Astrocyte (in vitro differentiated cells and primary cell): ENCODE measurements at regions not wholly inside any gene's neighbourhood (a gene's known extent, or its start where the extent isn't known, plus 50 kb on each side); places are given as distances from the start of the nearest gene placed in this dataset.

Experiments used
- DNase-seq: peaks from one replicate; pipeline ENCODE4 v3.0.0-alpha.2; 2010; ENCODE audit warnings: low read depth
- FAIRE-seq: peaks from 2 replicates; lab custom pipeline; 2011; peaks lifted over from hg19 to GRCh38; lab: Jason Lieb, UNC
- H2AFZ ChIP-seq: 2 replicates; pipeline ENCODE4 v1.6.0; 2012; ENCODE audit warnings: low read depth, low read length, inconsistent platforms
- H3K27ac ChIP-seq: 2 replicates; pipeline ENCODE4 v1.5.1; 2011; ENCODE audit warnings: low read depth, low read length, inconsistent platforms
- H3K27me3 ChIP-seq: 2 replicates; pipeline ENCODE4 v1.6.0; 2011; ENCODE audit warnings: low read length, inconsistent platforms; ENCODE audit not compliant: insufficient read depth
- H3K36me3 ChIP-seq: 2 replicates; pipeline ENCODE4 v1.5.1; 2011; ENCODE audit warnings: low read length, inconsistent platforms; ENCODE audit not compliant: insufficient read depth
- H3K4me1 ChIP-seq: 2 replicates; pipeline ENCODE4 v1.5.1; 2011; ENCODE audit warnings: low read length, inconsistent platforms; ENCODE audit not compliant: insufficient read depth
- H3K4me2 ChIP-seq: 2 replicates; pipeline ENCODE4 v1.6.0; 2012; ENCODE audit warnings: low read length, inconsistent platforms
- H3K4me3 ChIP-seq: 2 replicates; pipeline ENCODE4 v1.5.1; 2011; ENCODE audit warnings: low read depth, mild to moderate bottlenecking, low read length, inconsistent platforms; ENCODE audit not compliant: insufficient read depth
- H3K79me2 ChIP-seq: 2 replicates; pipeline ENCODE4 v1.6.0; 2012; ENCODE audit warnings: mild to moderate bottlenecking, low read length, inconsistent platforms; ENCODE audit not compliant: insufficient read depth
- H3K9ac ChIP-seq: 2 replicates; pipeline ENCODE4 v1.6.0; 2012; ENCODE audit warnings: mild to moderate bottlenecking, low read length, inconsistent platforms
- H3K9me3 ChIP-seq: 2 replicates; pipeline ENCODE4 v1.5.1; 2012; ENCODE audit warnings: low read depth, mild to moderate bottlenecking, low read length, inconsistent platforms; ENCODE audit not compliant: insufficient read depth
- H4K20me1 ChIP-seq: 2 replicates; pipeline ENCODE4 v1.6.0; 2012; ENCODE audit warnings: low read length, inconsistent platforms; ENCODE audit not compliant: insufficient read depth
- H3K27ac Mint-ChIP-seq: one replicate; pipeline ENCODE4 v1.8.0; 2021; ENCODE audit warnings: mild to moderate bottlenecking, mixed read lengths; ENCODE audit not compliant: unreplicated experiment
- H3K27me3 Mint-ChIP-seq: one replicate; pipeline ENCODE4 v1.8.0; 2021; ENCODE audit warnings: low read depth, mixed read lengths; ENCODE audit not compliant: unreplicated experiment
- H3K36me3 Mint-ChIP-seq: one replicate; pipeline ENCODE4 v1.8.0; 2021; ENCODE audit warnings: low read depth, mixed read lengths; ENCODE audit not compliant: unreplicated experiment
- H3K4me1 Mint-ChIP-seq: one replicate; pipeline ENCODE4 v1.8.0; 2021; ENCODE audit warnings: low read depth, mixed read lengths; ENCODE audit not compliant: unreplicated experiment
- H3K4me3 Mint-ChIP-seq: one replicate; pipeline ENCODE4 v1.8.0; 2021; ENCODE audit warnings: mild to moderate bottlenecking, moderate library complexity, mixed read lengths; ENCODE audit not compliant: unreplicated experiment
- H3K9me3 Mint-ChIP-seq: one replicate; pipeline ENCODE4 v1.8.0; 2021; ENCODE audit warnings: mild to moderate bottlenecking, mixed read lengths; ENCODE audit not compliant: unreplicated experiment
- EZH2 ChIP-seq: IDR thresholded peaks from 2 replicates; pipeline ENCODE4 v1.6.1; 2012; ENCODE audit warnings: mild to moderate bottlenecking, low read length, inconsistent platforms; ENCODE audit not compliant: insufficient read depth
- TF ChIP-seq, protein P1 (sequence below): IDR thresholded peaks from 2 replicates; pipeline ENCODE4 v1.5.1; 2011; ENCODE audit warnings: low read depth, mild to moderate bottlenecking, inconsistent platforms, low read length, moderate library complexity; ENCODE audit not compliant: insufficient read depth

DNA sequence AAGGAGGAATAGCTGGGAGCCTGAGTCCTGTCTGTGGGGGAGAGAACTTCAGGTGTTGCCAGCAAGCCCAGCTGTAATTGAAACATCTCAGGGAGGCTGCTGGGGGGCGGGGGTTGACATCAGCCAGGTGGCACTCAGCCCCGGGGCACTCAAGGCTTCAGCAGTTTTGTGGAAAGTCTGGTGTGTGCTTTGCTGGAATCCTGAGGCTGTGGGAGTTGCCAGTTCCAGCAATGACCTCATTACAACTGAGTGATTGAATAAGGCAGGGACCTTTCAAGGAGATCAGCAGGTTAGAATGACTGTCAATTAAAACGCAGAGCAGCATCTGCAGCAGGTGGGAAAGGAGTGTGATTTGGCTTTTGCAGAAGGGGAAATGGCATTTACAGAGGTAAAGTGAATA lies 75.7 kb downstream of the FAM43A start:
- H3K27ac Mint-ChIP-seq, result no peak overlapping the region
- H3K27me3 Mint-ChIP-seq, result peaks cover 27% of the 10 kb centered on the region
- Histone ChIP-seq H2AFZ (no peak overlapping the region), H3K4me2 (no peak overlapping the region), H3K9ac (no peak overlapping the region), H4K20me1 (no peaks in the 10 kb centered on the region), H3K4me3 (no peak overlapping the region), H3K27ac (no peak overlapping the region), H3K9me3 (no peaks in the 10 kb centered on the region), H3K79me2 (no peaks in the 10 kb centered on the region), H3K4me1 (no peaks in the 10 kb centered on the region), H3K27me3 (peaks cover 8% of the 10 kb centered on the region), H3K36me3 (no peaks in the 10 kb centered on the region)
- TF ChIP-seq, protein P1, sequence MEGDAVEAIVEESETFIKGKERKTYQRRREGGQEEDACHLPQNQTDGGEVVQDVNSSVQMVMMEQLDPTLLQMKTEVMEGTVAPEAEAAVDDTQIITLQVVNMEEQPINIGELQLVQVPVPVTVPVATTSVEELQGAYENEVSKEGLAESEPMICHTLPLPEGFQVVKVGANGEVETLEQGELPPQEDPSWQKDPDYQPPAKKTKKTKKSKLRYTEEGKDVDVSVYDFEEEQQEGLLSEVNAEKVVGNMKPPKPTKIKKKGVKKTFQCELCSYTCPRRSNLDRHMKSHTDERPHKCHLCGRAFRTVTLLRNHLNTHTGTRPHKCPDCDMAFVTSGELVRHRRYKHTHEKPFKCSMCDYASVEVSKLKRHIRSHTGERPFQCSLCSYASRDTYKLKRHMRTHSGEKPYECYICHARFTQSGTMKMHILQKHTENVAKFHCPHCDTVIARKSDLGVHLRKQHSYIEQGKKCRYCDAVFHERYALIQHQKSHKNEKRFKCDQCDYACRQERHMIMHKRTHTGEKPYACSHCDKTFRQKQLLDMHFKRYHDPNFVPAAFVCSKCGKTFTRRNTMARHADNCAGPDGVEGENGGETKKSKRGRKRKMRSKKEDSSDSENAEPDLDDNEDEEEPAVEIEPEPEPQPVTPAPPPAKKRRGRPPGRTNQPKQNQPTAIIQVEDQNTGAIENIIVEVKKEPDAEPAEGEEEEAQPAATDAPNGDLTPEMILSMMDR, result no peak
- TF ChIP-seq EZH2, result no peak
- no peaks in the 10 kb centered on the region for H3K36me3 Mint-ChIP-seq
- no peak for FAIRE-seq
- DNase-seq, result no peak
- no peak overlapping the region for H3K4me3 Mint-ChIP-seq
- H3K9me3 Mint-ChIP-seq, result no peaks in the 10 kb centered on the region
- H3K4me1 Mint-ChIP-seq, result no peaks in the 10 kb centered on the region

DNA sequence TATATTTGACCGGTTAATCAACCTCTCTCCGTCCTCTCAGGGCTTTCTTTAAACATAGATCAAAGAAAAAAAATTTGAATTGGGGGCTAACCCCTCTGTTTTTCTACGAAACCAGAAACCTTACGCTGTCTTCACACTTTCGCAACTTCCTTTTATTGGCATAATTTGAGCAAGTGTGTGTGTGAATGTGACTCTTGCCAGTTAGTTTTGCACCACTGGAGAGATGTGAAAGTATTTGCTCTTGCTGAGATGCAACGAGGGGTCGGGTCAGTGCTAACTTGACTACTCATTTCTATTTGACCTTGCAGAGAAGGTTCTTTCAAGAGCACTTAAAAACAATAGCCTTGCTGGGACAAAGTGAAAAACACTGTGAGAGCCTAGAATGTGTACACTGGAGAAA lies 81.2 kb downstream of the FAM43A start:
- H3K4me3 Mint-ChIP-seq, result no peak overlapping the region
- no peak for FAIRE-seq
- Histone ChIP-seq H3K4me3 (no peak overlapping the region), H3K9ac (no peak overlapping the region), H3K27ac (no peak overlapping the region), H4K20me1 (no peaks in the 10 kb centered on the region), H3K79me2 (no peaks in the 10 kb centered on the region), H3K4me2 (no peak overlapping the region), H3K36me3 (no peaks in the 10 kb centered on the region), H3K27me3 (peaks cover 1% of the 10 kb centered on the region), H3K4me1 (no peaks in the 10 kb centered on the region), H2AFZ (no peak overlapping the region), H3K9me3 (no peaks in the 10 kb centered on the region)
- no peak for DNase-seq
- H3K4me1 Mint-ChIP-seq, result peaks cover 5% of the 10 kb centered on the region
- TF ChIP-seq EZH2, result no peak
- TF ChIP-seq, protein P1, result no peak
- no peaks in the 10 kb centered on the region for H3K9me3 Mint-ChIP-seq
- no peaks in the 10 kb centered on the region for H3K36me3 Mint-ChIP-seq
- no peak overlapping the region for H3K27ac Mint-ChIP-seq
- H3K27me3 Mint-ChIP-seq, result peaks cover 22% of the 10 kb centered on the region

DNA sequence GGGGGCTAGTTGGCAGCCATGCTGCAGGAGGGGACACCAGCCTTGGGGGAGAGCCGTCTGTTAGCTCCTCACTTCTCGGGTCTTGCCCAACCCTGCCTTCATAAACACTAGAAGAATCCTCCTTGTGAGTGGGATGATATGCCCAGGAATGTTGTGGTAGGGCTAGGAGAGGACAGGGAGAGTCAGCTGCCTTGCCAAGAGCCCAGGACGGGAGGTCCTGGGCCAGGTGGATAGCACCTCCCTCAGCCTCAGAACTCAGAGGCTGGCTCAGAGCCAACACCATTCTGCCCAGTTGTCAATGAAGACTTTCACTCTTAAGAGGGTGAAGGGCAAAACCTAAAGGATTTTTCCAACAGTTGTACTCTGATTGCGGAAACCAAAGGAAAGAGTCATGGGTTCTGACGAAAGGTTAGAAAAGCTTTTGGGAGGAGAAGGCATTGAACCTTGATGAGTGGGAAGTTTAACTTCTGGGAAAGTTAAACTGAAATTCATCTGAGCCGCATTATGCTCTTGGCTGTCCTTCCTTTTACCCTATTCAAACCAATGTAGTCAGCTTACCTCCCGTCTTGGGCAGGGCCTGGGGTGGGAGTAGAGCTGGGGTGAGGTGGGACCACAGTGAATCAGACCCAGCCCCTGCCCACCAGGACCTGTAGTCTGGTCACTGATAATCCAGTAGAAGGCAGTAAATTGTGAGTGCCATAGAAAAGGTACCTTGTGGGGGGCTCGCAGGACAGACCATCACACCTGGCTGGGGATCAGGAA lies 81.9 kb downstream of the FAM43A start:
- Mint-ChIP-seq H3K4me1 (peaks cover 5% of the 10 kb centered on the region), H3K9me3 (no peaks in the 10 kb centered on the region), H3K4me3 (no peak overlapping the region), H3K27me3 (peaks cover 20% of the 10 kb centered on the region), H3K36me3 (no peaks in the 10 kb centered on the region), H3K27ac (no peak overlapping the region)
- Histone ChIP-seq H3K27ac (no peak overlapping the region), H3K4me1 (no peaks in the 10 kb centered on the region), H2AFZ (no peak overlapping the region), H3K9me3 (no peaks in the 10 kb centered on the region), H3K9ac (no peak overlapping the region), H3K27me3 (no peaks in the 10 kb centered on the region), H3K4me2 (no peak overlapping the region), H4K20me1 (no peaks in the 10 kb centered on the region), H3K79me2 (no peaks in the 10 kb centered on the region), H3K4me3 (no peak overlapping the region), H3K36me3 (no peaks in the 10 kb centered on the region)
- TF ChIP-seq, protein P1, result no peak
- no peak for TF ChIP-seq EZH2
- FAIRE-seq (no peak), DNase-seq (no peak)
